Activated CD4-positive, alpha-beta T cell treated with anti-CD3 and anti-CD28 coated beads, Interleukin-2, amount 10 ng/mL, durations not matched to agents 24 days and 14 days (primary cell): ENCODE measurements at regions not wholly inside any gene's neighbourhood (a gene's known extent, or its start where the extent isn't known, plus 50 kb on each side); places are given as distances from the start of the nearest gene placed in this dataset.

Experiments used
- DNase-seq: peaks from one replicate; pipeline ENCODE4 v3.0.0; 2022
- H3K27ac Mint-ChIP-seq: one replicate; pipeline ENCODE4 v1.8.0; 2022; ENCODE audit warnings: mild to moderate bottlenecking, mixed read lengths
- H3K27me3 Mint-ChIP-seq: one replicate; pipeline ENCODE4 v1.8.0; 2022; ENCODE audit warnings: mixed read lengths
- H3K36me3 Mint-ChIP-seq: one replicate; pipeline ENCODE4 v1.8.0; 2022; ENCODE audit warnings: low read depth, mild to moderate bottlenecking, mixed read lengths
- H3K4me1 Mint-ChIP-seq: one replicate; pipeline ENCODE4 v1.8.0; 2021; ENCODE audit warnings: mixed read lengths
- H3K4me3 Mint-ChIP-seq: one replicate; pipeline ENCODE4 v1.8.0; 2022; ENCODE audit warnings: mild to moderate bottlenecking, moderate library complexity, mixed read lengths
- H3K9me3 Mint-ChIP-seq: one replicate; pipeline ENCODE4 v1.8.0; 2021; ENCODE audit warnings: mixed read lengths
- intact Hi-C: fragments of 100-400 bp; cut with micrococcal nuclease; formaldehyde crosslinking; loops from one replicate; pipeline ENCODE4 v1.15.1; 2023

GRCh38 chr12:91975891-91976290, 169.8 kb downstream of the BTG1 start:
- intact Hi-C loops = no loop called here
- Mint-ChIP-seq H3K4me1 (peaks cover 13% of the 10 kb centered on the region), H3K27me3 (no peaks in the 10 kb centered on the region), H3K9me3 (peaks cover 22% of the 10 kb centered on the region), H3K4me3 (no peak overlapping the region), H3K36me3 (peaks cover 13% of the 10 kb centered on the region), H3K27ac (no peak overlapping the region)
- no peak for DNase-seq

DNA sequence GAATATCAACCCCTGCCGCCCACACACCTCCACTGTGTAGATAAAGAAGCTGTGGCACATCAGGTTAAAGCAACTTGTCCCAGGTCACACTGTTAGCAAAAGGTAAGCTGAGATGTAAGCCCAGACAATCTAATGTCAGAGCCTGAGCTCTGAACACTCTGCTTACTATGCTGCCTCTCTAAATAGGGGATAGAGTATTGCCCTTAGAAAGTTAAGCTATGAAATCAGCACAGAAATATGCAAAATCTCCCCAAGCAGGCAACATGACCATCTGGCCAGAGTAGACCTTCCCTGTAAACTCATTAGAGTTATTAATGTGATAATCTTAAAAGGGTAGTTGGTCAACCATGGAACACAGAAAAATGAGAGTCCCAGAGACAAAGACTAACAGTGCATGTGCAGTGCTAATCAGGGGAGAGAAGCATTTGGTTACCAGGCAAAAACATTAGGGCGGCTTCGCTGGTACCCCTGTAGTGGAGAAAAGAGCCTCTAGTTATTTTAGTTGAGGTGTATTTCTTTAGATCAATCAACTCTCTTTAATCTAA, 171.0 kb downstream of the BTG1 start:
- peaks cover 13% of the 10 kb centered on the region for H3K36me3 Mint-ChIP-seq
- no peaks in the 10 kb centered on the region for H3K27me3 Mint-ChIP-seq
- intact Hi-C loops = no loop called here
- H3K4me3 Mint-ChIP-seq = no peak overlapping the region
- H3K4me1 Mint-ChIP-seq = peaks cover 13% of the 10 kb centered on the region
- H3K27ac Mint-ChIP-seq = no peak overlapping the region
- DNase-seq = no peak
- peaks cover 26% of the 10 kb centered on the region for H3K9me3 Mint-ChIP-seq

DNA sequence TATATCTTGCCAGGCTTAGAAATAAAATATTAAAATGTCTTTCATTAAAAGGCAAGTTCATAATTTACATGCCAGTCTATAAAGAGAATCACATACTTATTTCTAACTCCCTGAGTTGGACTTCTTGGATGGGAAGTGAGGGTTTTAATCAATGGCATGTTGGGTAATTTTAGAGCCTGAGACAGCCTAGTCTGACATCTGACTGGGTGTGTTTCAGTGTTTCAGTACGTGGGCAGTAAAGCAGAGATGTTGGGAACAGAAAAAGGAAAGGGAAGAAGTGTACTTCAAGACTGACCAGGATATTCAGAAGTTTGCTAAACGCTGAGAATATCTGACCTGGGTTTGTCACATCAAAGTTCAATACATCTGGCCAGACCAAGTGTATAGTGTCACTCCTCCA, 171.8 kb downstream of the BTG1 start:
- Mint-ChIP-seq H3K4me1 (peaks cover 12% of the 10 kb centered on the region), H3K27me3 (no peaks in the 10 kb centered on the region), H3K27ac (no peak overlapping the region), H3K4me3 (no peak overlapping the region), H3K36me3 (peaks cover 12% of the 10 kb centered on the region), H3K9me3 (peaks cover 28% of the 10 kb centered on the region)
- intact Hi-C loops = no loop called here
- DNase-seq = no peak

DNA sequence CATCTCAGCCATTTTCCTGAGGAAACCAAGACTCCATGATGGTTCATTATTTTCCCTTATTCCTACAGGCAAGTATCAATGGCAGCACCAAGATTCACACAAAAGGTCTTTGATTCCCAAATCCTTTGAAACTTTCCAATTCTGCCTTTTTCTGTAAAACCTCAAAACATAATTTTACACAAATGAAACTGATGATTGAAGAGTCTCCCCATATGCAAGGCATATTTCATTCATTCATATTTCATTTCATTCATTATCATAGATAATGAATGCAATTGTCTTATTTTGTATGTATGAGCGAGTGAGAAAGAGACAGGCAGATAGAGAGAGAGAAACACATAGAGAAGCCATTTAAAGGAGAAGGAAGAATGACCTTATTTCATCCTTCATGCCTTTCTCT, 172.8 kb downstream of the BTG1 start:
- no peak overlapping the region for H3K27ac Mint-ChIP-seq
- peaks cover 3% of the 10 kb centered on the region for H3K4me1 Mint-ChIP-seq

DNA sequence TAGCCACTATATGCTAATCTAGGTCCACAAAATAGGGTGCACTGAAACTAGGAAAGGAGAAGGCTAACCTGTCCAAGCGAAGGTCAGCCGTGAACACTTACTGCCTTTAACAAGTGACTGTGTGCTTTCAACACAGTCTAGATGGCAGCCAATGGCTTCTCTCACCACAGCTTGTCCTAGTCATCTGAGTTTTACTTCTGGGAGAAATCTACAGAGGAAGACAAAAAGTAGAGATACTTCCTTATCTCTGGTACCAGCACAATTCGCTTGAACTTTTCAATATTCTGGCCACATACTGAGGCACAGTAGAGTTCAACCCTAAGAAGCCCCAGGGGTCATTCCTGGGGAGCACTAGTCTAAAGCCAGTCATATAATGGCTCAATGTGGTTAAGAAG, 176.9 kb downstream of the BTG1 start:
- Mint-ChIP-seq H3K4me1 (no peaks in the 10 kb centered on the region), H3K4me3 (no peak overlapping the region), H3K9me3 (peaks cover 20% of the 10 kb centered on the region), H3K27ac (no peak overlapping the region), H3K27me3 (no peaks in the 10 kb centered on the region), H3K36me3 (no peaks in the 10 kb centered on the region)
- DNase-seq = no peak
- intact Hi-C loops = no loop called here

More for the DNA sequence above, 172.8 kb downstream of the BTG1 start:
- Mint-ChIP-seq H3K9me3 (peaks cover 23% of the 10 kb centered on the region), H3K4me3 (no peak overlapping the region), H3K27me3 (no peaks in the 10 kb centered on the region), H3K36me3 (peaks cover 7% of the 10 kb centered on the region)
- intact Hi-C loops = no loop called here
- DNase-seq = no peak

DNA sequence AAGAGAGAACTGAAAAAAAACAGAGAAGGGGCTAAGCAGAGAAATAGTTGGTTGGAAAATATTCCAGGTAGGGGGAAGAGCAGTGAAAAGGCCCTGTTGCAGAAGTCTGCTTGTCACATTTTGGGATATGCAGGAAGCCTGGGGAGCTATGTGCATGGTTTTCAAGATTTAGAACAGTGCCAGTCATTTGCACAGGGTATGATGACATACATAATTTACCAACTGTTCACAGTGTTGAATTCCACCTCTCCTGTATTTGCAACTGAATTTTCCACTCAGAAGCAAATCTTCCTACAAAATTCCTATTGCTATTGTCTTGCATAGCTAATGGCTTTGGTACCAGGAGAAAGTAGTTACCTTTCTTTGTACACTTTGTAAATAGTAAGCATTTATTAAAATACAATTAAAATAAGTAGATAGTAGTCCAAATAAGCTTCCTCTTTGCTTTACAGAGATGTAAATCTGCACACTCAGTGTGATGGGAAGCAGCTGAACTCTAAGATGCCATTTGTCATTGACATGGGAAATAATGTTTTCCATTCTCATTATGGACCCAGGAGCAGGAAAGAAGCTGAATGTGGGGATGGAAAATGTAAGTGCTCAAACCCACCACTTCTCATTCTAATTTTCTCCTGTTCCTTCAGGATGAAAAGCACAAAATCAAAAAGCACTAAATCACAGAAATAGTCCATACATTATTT, 177.4 kb downstream of the BTG1 start:
- Mint-ChIP-seq H3K27ac (no peak overlapping the region), H3K9me3 (peaks cover 20% of the 10 kb centered on the region), H3K27me3 (no peaks in the 10 kb centered on the region), H3K4me1 (no peaks in the 10 kb centered on the region), H3K4me3 (no peak overlapping the region), H3K36me3 (no peaks in the 10 kb centered on the region)
- DNase-seq = no peak
- intact Hi-C loops = no loop called here

DNA sequence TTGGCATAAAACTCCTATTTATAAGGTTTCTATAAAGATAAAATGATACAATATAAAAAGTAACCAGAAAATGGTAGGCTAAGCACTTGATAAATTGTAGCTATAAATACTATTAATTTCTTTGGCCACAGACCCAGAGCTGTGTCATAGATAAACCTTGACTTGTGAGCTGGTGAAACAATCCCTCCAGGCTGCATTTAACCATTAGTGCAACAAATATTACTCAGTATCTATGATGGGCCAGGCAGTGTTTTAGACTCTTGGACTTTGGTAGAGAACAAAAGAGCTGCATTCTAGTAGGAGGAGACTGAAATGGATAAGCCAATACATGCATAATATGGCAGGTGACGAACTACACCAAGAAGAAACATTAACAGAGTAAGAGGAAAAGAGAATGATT, 178.1 kb downstream of the BTG1 start:
- H3K4me3 Mint-ChIP-seq = no peak overlapping the region
- intact Hi-C loops = no loop called here
- H3K4me1 Mint-ChIP-seq = no peaks in the 10 kb centered on the region

DNA sequence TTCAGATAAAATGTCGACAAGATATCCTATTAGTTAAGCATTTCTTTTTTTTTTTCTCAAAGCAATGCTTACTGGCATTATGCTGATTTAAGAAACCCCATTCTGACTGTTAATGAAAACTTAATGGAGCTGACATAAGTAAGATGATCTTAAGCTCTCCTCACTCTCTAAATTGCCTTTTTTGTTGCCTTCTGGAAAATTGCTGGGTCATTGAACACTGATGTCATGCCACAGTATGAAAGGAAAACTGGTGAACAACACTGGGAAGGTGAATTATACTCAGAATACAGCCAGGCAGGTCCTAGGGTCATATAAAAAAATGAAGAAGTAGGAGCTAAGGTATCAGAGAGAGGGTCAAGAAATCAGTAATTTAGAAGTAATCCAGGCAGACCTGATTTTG, 179.9 kb downstream of the BTG1 start:
- no peaks in the 10 kb centered on the region for H3K27me3 Mint-ChIP-seq
- peaks cover 14% of the 10 kb centered on the region for H3K9me3 Mint-ChIP-seq
- no peak for DNase-seq
- no peak overlapping the region for H3K4me3 Mint-ChIP-seq
- no peaks in the 10 kb centered on the region for H3K36me3 Mint-ChIP-seq
- intact Hi-C loops = no loop called here
- no peaks in the 10 kb centered on the region for H3K4me1 Mint-ChIP-seq
- H3K27ac Mint-ChIP-seq = no peak overlapping the region

More for the DNA sequence above, 178.1 kb downstream of the BTG1 start:
- no peaks in the 10 kb centered on the region for H3K27me3 Mint-ChIP-seq
- DNase-seq = no peak
- H3K36me3 Mint-ChIP-seq = no peaks in the 10 kb centered on the region
- H3K27ac Mint-ChIP-seq = no peak overlapping the region
- H3K9me3 Mint-ChIP-seq = peaks cover 20% of the 10 kb centered on the region

DNA sequence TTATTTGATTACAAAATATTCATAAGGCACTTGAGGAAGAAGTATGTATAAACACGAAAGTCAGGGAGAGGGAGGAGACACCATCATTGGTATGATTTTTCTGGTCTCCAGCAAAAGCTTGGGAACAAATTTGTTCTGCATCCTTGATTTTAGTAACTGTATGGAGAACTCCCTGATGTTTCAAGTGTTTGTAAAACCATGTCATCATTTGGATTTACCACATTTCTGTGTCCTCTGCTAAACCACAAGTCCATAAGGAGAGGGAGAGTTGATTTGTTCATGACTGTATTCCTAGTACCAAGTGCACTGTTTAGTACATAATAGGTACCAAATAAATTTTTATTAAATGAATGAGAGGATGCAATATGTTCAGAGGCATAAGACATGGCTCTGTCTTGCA, 181.1 kb downstream of the BTG1 start:
- no peak overlapping the region for H3K4me3 Mint-ChIP-seq
- no peaks in the 10 kb centered on the region for H3K36me3 Mint-ChIP-seq
- no peak overlapping the region for H3K27ac Mint-ChIP-seq
- no peak for DNase-seq
- peaks cover 10% of the 10 kb centered on the region for H3K9me3 Mint-ChIP-seq
- H3K4me1 Mint-ChIP-seq = no peaks in the 10 kb centered on the region
- intact Hi-C loops = no loop called here
- H3K27me3 Mint-ChIP-seq = no peaks in the 10 kb centered on the region

- Mint-ChIP-seq H3K4me1 (no peaks in the 10 kb centered on the region), H3K27ac (no peak overlapping the region), H3K4me3 (no peak overlapping the region), H3K27me3 (no peaks in the 10 kb centered on the region), H3K36me3 (no peaks in the 10 kb centered on the region), H3K9me3 (peaks cover 9% of the 10 kb centered on the region)
- DNase-seq = no peak
- intact Hi-C loops = no loop called here
These were observed 186.4 kb downstream of the BTG1 start for GRCh38 chr12:91959220-91959619.

DNA sequence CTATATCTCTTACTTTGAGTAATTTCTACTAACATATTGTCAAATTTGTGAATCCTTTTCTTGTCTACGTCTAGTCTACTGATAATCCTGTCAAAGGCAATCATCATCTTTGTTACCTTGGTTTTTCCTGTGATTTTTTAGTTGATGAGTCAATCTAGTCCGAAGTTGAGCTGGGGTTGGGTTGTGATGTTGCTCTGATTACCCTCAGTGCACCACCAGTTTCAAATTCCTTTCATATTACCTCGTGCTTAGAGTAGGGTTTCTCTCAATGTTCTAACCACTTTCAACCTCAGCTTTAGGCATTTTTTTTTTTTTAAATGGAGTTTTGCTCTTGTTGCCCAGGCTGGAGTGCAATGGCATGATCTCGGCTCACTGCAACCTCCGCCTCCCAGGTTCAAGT, 186.8 kb downstream of the BTG1 start:
- intact Hi-C loops = no loop called here
- no peaks in the 10 kb centered on the region for H3K36me3 Mint-ChIP-seq
- no peak overlapping the region for H3K4me3 Mint-ChIP-seq
- no peak for DNase-seq
- no peak overlapping the region for H3K27ac Mint-ChIP-seq
- H3K27me3 Mint-ChIP-seq = no peaks in the 10 kb centered on the region
- H3K4me1 Mint-ChIP-seq = no peaks in the 10 kb centered on the region
- H3K9me3 Mint-ChIP-seq = peaks cover 9% of the 10 kb centered on the region

- H3K9me3 Mint-ChIP-seq = peaks cover 9% of the 10 kb centered on the region
- DNase-seq = no peak
- no peak overlapping the region for H3K27ac Mint-ChIP-seq
- intact Hi-C loops = no loop called here
- no peaks in the 10 kb centered on the region for H3K36me3 Mint-ChIP-seq
- H3K4me1 Mint-ChIP-seq = no peaks in the 10 kb centered on the region
- H3K27me3 Mint-ChIP-seq = no peaks in the 10 kb centered on the region
- no peak overlapping the region for H3K4me3 Mint-ChIP-seq
These were observed 190.9 kb downstream of the BTG1 start for GRCh38 chr12:91954747-91955146.

GRCh38 chr12:91954326-91954725, 191.3 kb downstream of the BTG1 start:
- intact Hi-C loops = no loop called here
- Mint-ChIP-seq H3K27ac (no peak overlapping the region), H3K4me1 (no peaks in the 10 kb centered on the region), H3K27me3 (no peaks in the 10 kb centered on the region), H3K36me3 (no peaks in the 10 kb centered on the region), H3K4me3 (no peak overlapping the region), H3K9me3 (peaks cover 9% of the 10 kb centered on the region)
- DNase-seq = no peak

DNA sequence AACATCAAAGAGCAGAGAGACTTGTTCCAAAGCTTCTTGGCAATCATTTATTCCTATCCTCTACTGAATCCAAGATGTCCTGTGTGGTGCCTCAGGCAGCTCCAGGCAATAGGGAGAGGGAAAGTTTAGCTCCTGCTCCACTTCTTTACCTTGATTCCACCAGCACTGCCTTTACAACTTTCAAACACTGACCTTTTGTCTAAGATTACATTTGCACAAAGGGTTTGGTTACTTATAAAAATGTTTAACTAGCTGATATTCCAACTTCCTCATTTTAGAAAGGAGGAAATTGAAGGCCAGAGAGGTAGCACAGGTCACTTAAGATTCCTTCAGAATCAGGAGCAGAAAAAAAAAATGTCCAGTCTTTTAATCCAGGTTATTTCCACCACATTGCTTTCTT, 192.7 kb downstream of the BTG1 start:
- Mint-ChIP-seq H3K9me3 (peaks cover 9% of the 10 kb centered on the region), H3K4me3 (no peak overlapping the region), H3K27me3 (no peaks in the 10 kb centered on the region), H3K36me3 (peaks cover 1% of the 10 kb centered on the region), H3K27ac (no peak overlapping the region), H3K4me1 (peaks cover 2% of the 10 kb centered on the region)
- intact Hi-C loops = no loop called here
- no peak for DNase-seq

GRCh38 chr12:91951571-91951970, 194.1 kb downstream of the BTG1 start:
- Mint-ChIP-seq H3K27me3 (no peaks in the 10 kb centered on the region), H3K27ac (no peak overlapping the region), H3K36me3 (peaks cover 1% of the 10 kb centered on the region), H3K4me1 (peaks cover 3% of the 10 kb centered on the region), H3K9me3 (peaks cover 5% of the 10 kb centered on the region), H3K4me3 (no peak overlapping the region)
- intact Hi-C loops = no loop called here
- DNase-seq = no peak
